Suprapubic skin (tissue), 4 donors: ENCODE measurements at regions not wholly inside any gene's neighbourhood (a gene's known extent, or its start where the extent isn't known, plus 50 kb on each side); places are given as distances from the start of the nearest gene placed in this dataset.

ENCODE experiments used
- CTCF ChIP-seq, 2 donors: fragments of 200-600 bp in 1 of 2; fragments of 450-650 bp in 1 of 2; sonication (generic) in 1 of 2; IDR thresholded peaks; one replicate each; pipeline ENCODE4 v1.5.1; 2016 to 2019; ENCODE audit warnings: antibody characterized with exemption in 2 of 2, mild to moderate bottlenecking in 1 of 2, moderate library complexity in 1 of 2
- POLR2A ChIP-seq, 2 donors: fragments of 450-650 bp; IDR thresholded peaks; one replicate each; pipeline ENCODE4 v1.6.1; 2017; ENCODE audit warnings: antibody characterized with exemption in 2 of 2, mild to moderate bottlenecking in 2 of 2, moderate library complexity in 2 of 2
- POLR2AphosphoS5 ChIP-seq, 3 donors: sonication (generic); formaldehyde crosslinking; IDR thresholded peaks; one replicate each; pipeline ENCODE4 v1.6.1; 2017; ENCODE audit warnings: antibody characterized with exemption in 3 of 3

GRCh38 chr18:46411191-46411828 lies 245.7 kb downstream of the LOXHD1 start:
- TF ChIP-seq POLR2A (IDR thresholded peaks at IDR 0.05) = no peak
- no peak for TF ChIP-seq CTCF (IDR thresholded peaks at IDR 0.05)
- no peak for TF ChIP-seq POLR2AphosphoS5 (IDR thresholded peaks at IDR 0.05)
